ENCODE measurements at regions not wholly inside any gene's neighbourhood (a gene's known extent, or its start where the extent isn't known, plus 50 kb on each side); places are given as distances from the start of the nearest gene placed in this dataset.

- H3K4me3 ChIP-seq (replicated peaks; ENCODE audit: low read depth, low read length) = no peak overlapping the region
- DNase-seq (ENCODE audit: extremely low read depth, insufficient read length) = no peak
- no peak for TF ChIP-seq CTCF (IDR thresholded peaks at IDR 0.05; ENCODE audit: insufficient read depth, low read length, poor library complexity, severe bottlenecking)
- no peaks in the 10 kb centered on the region; the same call in 1 of the 2 replicates for H3K27me3 ChIP-seq (replicated peaks; ENCODE audit: control insufficient read depth, insufficient read depth, low read length)
- H3K36me3 ChIP-seq (ENCODE audit: control insufficient read depth, insufficient read depth, low read length) = no peaks in the 10 kb centered on the region
Measured at GRCh38 chr12:93972411-93973208, 175.8 kb upstream of the PLXNC1 start.

GRCh38 chr12:93974252-93974651, 174.1 kb upstream of the PLXNC1 start:
- H3K36me3 ChIP-seq (ENCODE audit: control insufficient read depth, insufficient read depth, low read length) = no peaks in the 10 kb centered on the region
- H3K27me3 ChIP-seq (replicated peaks; ENCODE audit: control insufficient read depth, insufficient read depth, low read length) = no peaks in the 10 kb centered on the region; the same call in 1 of the 2 replicates
- no peak for DNase-seq (ENCODE audit: extremely low read depth, insufficient read length)
- TF ChIP-seq CTCF (IDR thresholded peaks at IDR 0.05; ENCODE audit: insufficient read depth, low read length, poor library complexity, severe bottlenecking) = no peak
- no peak overlapping the region for H3K4me3 ChIP-seq (replicated peaks; ENCODE audit: low read depth, low read length)

- H3K27me3 ChIP-seq (replicated peaks; ENCODE audit: control insufficient read depth, insufficient read depth, low read length) = no peaks in the 10 kb centered on the region; the same call in 1 of the 2 replicates
- no peak for DNase-seq (ENCODE audit: extremely low read depth, insufficient read length)
- no peaks in the 10 kb centered on the region for H3K36me3 ChIP-seq (ENCODE audit: control insufficient read depth, insufficient read depth, low read length)
- TF ChIP-seq CTCF (IDR thresholded peaks at IDR 0.05; ENCODE audit: insufficient read depth, low read length, poor library complexity, severe bottlenecking) = no peak
- no peak overlapping the region for H3K4me3 ChIP-seq (replicated peaks; ENCODE audit: low read depth, low read length)
Measured at GRCh38 chr12:93976024-93976423, 172.4 kb upstream of the PLXNC1 start.

- Histone ChIP-seq H3K36me3 (ENCODE audit: control insufficient read depth, insufficient read depth, low read length) (no peaks in the 10 kb centered on the region), H3K27me3 (replicated peaks; ENCODE audit: control insufficient read depth, insufficient read depth, low read length) (no peaks in the 10 kb centered on the region; the same call in 1 of the 2 replicates), H3K4me3 (replicated peaks; ENCODE audit: low read depth, low read length) (no peak overlapping the region)
- no peak for DNase-seq (ENCODE audit: extremely low read depth, insufficient read length)
- TF ChIP-seq CTCF (IDR thresholded peaks at IDR 0.05; ENCODE audit: insufficient read depth, low read length, poor library complexity, severe bottlenecking) = no peak
Measured at GRCh38 chr12:93977081-93977480, 171.3 kb upstream of the PLXNC1 start.

- peaks cover 1% of the 10 kb centered on the region for H3K27me3 ChIP-seq (replicated peaks; ENCODE audit: control insufficient read depth, insufficient read depth, low read length)
- no peaks in the 10 kb centered on the region for H3K36me3 ChIP-seq (ENCODE audit: control insufficient read depth, insufficient read depth, low read length)
- DNase-seq (ENCODE audit: extremely low read depth, insufficient read length) = no peak
- TF ChIP-seq CTCF (IDR thresholded peaks at IDR 0.05; ENCODE audit: insufficient read depth, low read length, poor library complexity, severe bottlenecking) = no peak
- no peak overlapping the region for H3K4me3 ChIP-seq (replicated peaks; ENCODE audit: low read depth, low read length)
Measured at GRCh38 chr12:93978553-93978952, 169.8 kb upstream of the PLXNC1 start.
